B cell (primary cell): ENCODE measurements at regions not wholly inside any gene's neighbourhood (a gene's known extent, or its start where the extent isn't known, plus 50 kb on each side); places are given as distances from the start of the nearest gene placed in this dataset.

Experiments
- ATAC-seq: fragments of 200-7000 bp; cut with Tn5 transposase; one replicate; pipeline ENCODE4 v1.10.0; 2021; ENCODE audit warnings: low read depth, mild to moderate bottlenecking, moderate number of reproducible peaks, moderate library complexity
- CTCF ChIA-PET: fragments of 350-600 bp; sonication (Branson Sonifier 250); formaldehyde crosslinking; loops from one replicate; lab custom pipeline; 2021; ENCODE audit warnings: antibody characterized with exemption, inconsistent platforms; lab: Charles Lee
- POLR2A ChIA-PET: fragments of 350-600 bp; sonication (Branson Sonifier 250); formaldehyde crosslinking; loops from one replicate; lab custom pipeline; 2021; ENCODE audit warnings: antibody characterized with exemption; lab: Charles Lee
- DNase-seq: peaks from one replicate; pipeline ENCODE4 v3.0.0; 2013
- H2AFZ ChIP-seq: 2 replicates; pipeline ENCODE4 v1.6.1; 2012; ENCODE audit warnings: mild to moderate bottlenecking, low read depth, low read length; ENCODE audit not compliant: insufficient read depth, poor library complexity, severe bottlenecking
- H3K27ac ChIP-seq, 2 donors: 1 replicate in 1 of 2; 2 replicates in 1 of 2; pipeline ENCODE4 v1.5.1; 2012 to 2013; ENCODE audit warnings: low read length in 2 of 2, mild to moderate bottlenecking in 2 of 2, moderate library complexity in 1 of 2
- H3K27me3 ChIP-seq, 4 experiments: fragments of 200-600 bp in 1 of 4; sonication (generic) in 1 of 4; replicated peaks in 1 of 4; 1 replicate in 2 of 4; 2 replicates in 2 of 4; pipeline versions ENCODE4 v1.6.1 to v1.7.0; 2013 to 2016; ENCODE audit warnings: low read length in 3 of 4, mild to moderate bottlenecking in 2 of 4, mixed read lengths in 1 of 4, moderate library complexity in 1 of 4; ENCODE audit not compliant: insufficient read depth in 4 of 4, control insufficient read depth in 3 of 4; ENCODE audit errors: control extremely low read depth in 1 of 4
- H3K36me3 ChIP-seq, 2 experiments: replicated peaks in 1 of 2; 1 replicate in 1 of 2; 2 replicates in 1 of 2; pipeline versions ENCODE4 v1.6.1 to v1.7.1; 2013; ENCODE audit warnings: low read length in 1 of 2; ENCODE audit not compliant: insufficient read depth in 2 of 2, control insufficient read depth in 1 of 2; ENCODE audit errors: control extremely low read depth in 1 of 2, extremely low read depth in 1 of 2
- H3K4me1 ChIP-seq, 2 donors: fragments of 200-600 bp in 1 of 2; sonication (generic) in 1 of 2; 1 replicate in 1 of 2; 2 replicates in 1 of 2; pipeline versions ENCODE4 v1.5.1 to v1.6.1; 2013 to 2017; ENCODE audit warnings: low read length in 2 of 2; ENCODE audit not compliant: control insufficient read depth in 2 of 2, insufficient read depth in 2 of 2
- H3K4me2 ChIP-seq: replicated peaks from 2 replicates; pipeline ENCODE3; 2012; ENCODE audit warnings: mild to moderate bottlenecking, low read depth, low read length; ENCODE audit not compliant: poor library complexity, severe bottlenecking
- H3K4me3 ChIP-seq, 5 experiments: fragments of 200-600 bp in 1 of 5; sonication (generic) in 1 of 5; 1 replicate in 3 of 5; 2 replicates in 2 of 5; pipeline versions ENCODE4 v1.5.1 to v1.7.0; 2011 to 2016; ENCODE audit warnings: low read length in 4 of 5, mild to moderate bottlenecking in 4 of 5, low read depth in 2 of 5, control low read depth in 1 of 5, moderate library complexity in 1 of 5; ENCODE audit not compliant: insufficient read depth in 1 of 5; ENCODE audit errors: control extremely low read depth in 1 of 5, extremely low read depth in 1 of 5
- H3K79me2 ChIP-seq: fragments of 200-600 bp; sonication (generic); one replicate; pipeline ENCODE4 v1.6.0; 2016; ENCODE audit warnings: low read length; ENCODE audit not compliant: control insufficient read depth, insufficient read depth
- H3K9ac ChIP-seq: fragments of 200-600 bp; sonication (generic); 2 replicates; pipeline ENCODE4 v1.6.1; 2017; ENCODE audit warnings: mild to moderate bottlenecking, low read length, moderate library complexity
- H3K9me3 ChIP-seq, 3 donors: one replicate each; pipeline versions ENCODE4 v1.6.1 to v1.7.1; 2013; ENCODE audit warnings: low read length in 2 of 3; ENCODE audit not compliant: control insufficient read depth in 2 of 3, insufficient read depth in 1 of 3; ENCODE audit errors: control extremely low read depth in 1 of 3
- H4K20me1 ChIP-seq: 2 replicates; pipeline ENCODE4 v1.6.0; 2012; ENCODE audit warnings: mild to moderate bottlenecking, low read length; ENCODE audit not compliant: insufficient read depth, control insufficient read depth, poor library complexity, severe bottlenecking
- H3K27ac Mint-ChIP-seq: one replicate; pipeline ENCODE4 v1.8.0; 2021; ENCODE audit warnings: mixed read lengths
- H3K27me3 Mint-ChIP-seq: one replicate; pipeline ENCODE4 v1.8.0; 2021; ENCODE audit warnings: mixed read lengths
- H3K4me1 Mint-ChIP-seq: one replicate; pipeline ENCODE4 v1.8.0; 2021; ENCODE audit warnings: mixed read lengths
- H3K4me3 Mint-ChIP-seq: one replicate; pipeline ENCODE4 v1.8.0; 2021; ENCODE audit warnings: mixed read lengths
- H3K9me3 Mint-ChIP-seq: one replicate; pipeline ENCODE4 v1.8.0; 2022; ENCODE audit warnings: mixed read lengths; ENCODE audit not compliant: insufficient read depth
- CTCF ChIP-seq: fragments of 200-600 bp; IDR thresholded peaks from one replicate; pipeline ENCODE4 v1.8.0; 2022; ENCODE audit warnings: antibody characterized with exemption, mild to moderate bottlenecking
- EZH2 ChIP-seq: IDR thresholded peaks from 2 replicates; pipeline ENCODE4 v1.6.1; 2012; ENCODE audit warnings: borderline replicate concordance, low read depth, mild to moderate bottlenecking, moderate library complexity, low read length; ENCODE audit not compliant: insufficient read depth, poor library complexity, severe bottlenecking
- WGBS: methylation state at CpG from one replicate; pipeline ENCODE4 v1.1.5; 2013; ENCODE audit warnings: missing lambda C conversion rate; ENCODE audit not compliant: insufficient coverage; 5-methylcytosine and 5-hydroxymethylcytosine counted together
- intact Hi-C: fragments of 100-400 bp; cut with micrococcal nuclease; formaldehyde crosslinking; loops from one replicate; pipeline ENCODE4 v1.10.0; 2022

- peaks cover 7% of the 10 kb centered on the region for H3K27me3 Mint-ChIP-seq
- no peak for ATAC-seq
- TF ChIP-seq EZH2: no peak
- no peak for TF ChIP-seq CTCF
- Histone ChIP-seq H3K9ac (no peak overlapping the region), H3K4me2 (no peak overlapping the region), H3K79me2 (no peaks in the 10 kb centered on the region), H3K27me3 (no peaks in the 10 kb centered on the region), H3K9me3 (no peaks in the 10 kb centered on the region), H3K36me3 (no peaks in the 10 kb centered on the region), H4K20me1 (no peaks in the 10 kb centered on the region), H3K4me3 (no peak overlapping the region), H2AFZ (no peak overlapping the region), H3K4me1 (no peaks in the 10 kb centered on the region), H3K27ac (no peak overlapping the region)
- intact Hi-C loops: no loop called here
- no peaks in the 10 kb centered on the region for H3K9me3 Mint-ChIP-seq
- POLR2A ChIA-PET: no interaction called here
- no peaks in the 10 kb centered on the region for H3K4me1 Mint-ChIP-seq
- no peak overlapping the region for H3K27ac Mint-ChIP-seq
- no peak overlapping the region for H3K4me3 Mint-ChIP-seq
- CTCF ChIA-PET: no interaction called here
- DNase-seq: no peak
- 100% methylated on average over 1 of the region's 3 CpGs for WGBS
Observed at GRCh38 chr16:82396509-82396908, 226.5 kb upstream of the MPHOSPH6 start.

- Histone ChIP-seq H3K4me1 (no peaks in the 10 kb centered on the region), H3K79me2 (no peaks in the 10 kb centered on the region), H3K27ac (no peak overlapping the region), H3K36me3 (no peaks in the 10 kb centered on the region), H2AFZ (no peak overlapping the region), H3K4me2 (no peak overlapping the region), H3K9ac (no peak overlapping the region), H3K9me3 (no peaks in the 10 kb centered on the region), H3K27me3 (no peaks in the 10 kb centered on the region), H4K20me1 (no peaks in the 10 kb centered on the region), H3K4me3 (no peak overlapping the region)
- TF ChIP-seq CTCF (no peak), EZH2 (no peak)
- H3K9me3 Mint-ChIP-seq: no peaks in the 10 kb centered on the region
- intact Hi-C loops: no loop called here
- no peak overlapping the region for H3K27ac Mint-ChIP-seq
- no peak overlapping the region for H3K4me3 Mint-ChIP-seq
- DNase-seq: no peak
- CTCF ChIA-PET: no interaction called here
- POLR2A ChIA-PET: no interaction called here
- H3K27me3 Mint-ChIP-seq: peaks cover 7% of the 10 kb centered on the region
- no peaks in the 10 kb centered on the region for H3K4me1 Mint-ChIP-seq
- no peak for ATAC-seq
Observed at GRCh38 chr16:82395212-82395611, 225.2 kb upstream of the MPHOSPH6 start.
